GM20000 (cell line): ENCODE measurements at regions not wholly inside any gene's neighbourhood (a gene's known extent, or its start where the extent isn't known, plus 50 kb on each side); places are given as distances from the start of the nearest gene placed in this dataset.

ENCODE experiments used
- DNase-seq: peaks from one replicate; pipeline ENCODE4 v3.0.0; 2012; ENCODE audit warnings: low spot score
- TF ChIP-seq, protein P1 (sequence below): IDR thresholded peaks from 2 replicates; pipeline ENCODE4 v1.5.1; 2012; ENCODE audit warnings: mild to moderate bottlenecking, control low read depth; ENCODE audit errors: extremely low read depth, missing control alignments

DNA sequence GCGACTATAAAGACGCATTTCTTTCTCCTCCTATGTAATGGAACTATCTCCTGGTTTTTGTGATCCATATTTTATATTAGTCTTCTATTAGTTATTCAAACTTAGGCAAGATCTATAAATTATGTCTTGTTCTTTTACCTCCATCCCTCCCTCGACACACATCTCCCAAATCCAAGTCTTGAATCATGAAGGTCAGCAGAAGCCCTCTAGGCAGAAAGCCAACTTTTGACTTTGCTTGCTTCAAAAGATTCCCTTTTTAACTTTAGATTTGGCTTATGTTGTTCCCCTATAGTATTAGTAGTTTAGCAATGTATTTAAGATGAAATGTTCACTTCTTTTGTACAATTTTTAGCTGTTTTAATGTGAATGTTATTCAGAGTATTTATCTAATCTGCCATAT, 689.8 kb downstream of the SLC6A15 start:
- DNase-seq = no peak
- TF ChIP-seq, protein P1, sequence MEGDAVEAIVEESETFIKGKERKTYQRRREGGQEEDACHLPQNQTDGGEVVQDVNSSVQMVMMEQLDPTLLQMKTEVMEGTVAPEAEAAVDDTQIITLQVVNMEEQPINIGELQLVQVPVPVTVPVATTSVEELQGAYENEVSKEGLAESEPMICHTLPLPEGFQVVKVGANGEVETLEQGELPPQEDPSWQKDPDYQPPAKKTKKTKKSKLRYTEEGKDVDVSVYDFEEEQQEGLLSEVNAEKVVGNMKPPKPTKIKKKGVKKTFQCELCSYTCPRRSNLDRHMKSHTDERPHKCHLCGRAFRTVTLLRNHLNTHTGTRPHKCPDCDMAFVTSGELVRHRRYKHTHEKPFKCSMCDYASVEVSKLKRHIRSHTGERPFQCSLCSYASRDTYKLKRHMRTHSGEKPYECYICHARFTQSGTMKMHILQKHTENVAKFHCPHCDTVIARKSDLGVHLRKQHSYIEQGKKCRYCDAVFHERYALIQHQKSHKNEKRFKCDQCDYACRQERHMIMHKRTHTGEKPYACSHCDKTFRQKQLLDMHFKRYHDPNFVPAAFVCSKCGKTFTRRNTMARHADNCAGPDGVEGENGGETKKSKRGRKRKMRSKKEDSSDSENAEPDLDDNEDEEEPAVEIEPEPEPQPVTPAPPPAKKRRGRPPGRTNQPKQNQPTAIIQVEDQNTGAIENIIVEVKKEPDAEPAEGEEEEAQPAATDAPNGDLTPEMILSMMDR = no peak

DNA sequence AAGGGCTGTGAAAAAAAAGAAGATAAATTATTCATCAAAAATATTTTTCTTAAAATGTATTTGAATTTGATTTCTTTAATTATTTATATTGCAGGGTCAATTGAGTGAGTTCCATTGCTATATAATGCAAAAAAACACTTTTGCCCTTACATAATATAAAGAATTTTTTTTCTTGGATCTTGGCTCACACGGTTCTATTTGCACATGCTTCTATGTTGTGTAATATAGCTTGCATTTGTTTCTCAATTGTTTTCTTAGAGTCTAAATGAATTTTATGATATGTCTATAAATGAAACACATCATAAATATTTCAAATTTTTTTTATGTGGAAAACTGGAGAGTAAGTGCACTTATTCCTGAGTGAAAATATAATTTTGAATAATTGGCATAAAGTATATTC, 694.2 kb downstream of the SLC6A15 start:
- TF ChIP-seq, protein P1 = no peak
- DNase-seq = no peak

DNA sequence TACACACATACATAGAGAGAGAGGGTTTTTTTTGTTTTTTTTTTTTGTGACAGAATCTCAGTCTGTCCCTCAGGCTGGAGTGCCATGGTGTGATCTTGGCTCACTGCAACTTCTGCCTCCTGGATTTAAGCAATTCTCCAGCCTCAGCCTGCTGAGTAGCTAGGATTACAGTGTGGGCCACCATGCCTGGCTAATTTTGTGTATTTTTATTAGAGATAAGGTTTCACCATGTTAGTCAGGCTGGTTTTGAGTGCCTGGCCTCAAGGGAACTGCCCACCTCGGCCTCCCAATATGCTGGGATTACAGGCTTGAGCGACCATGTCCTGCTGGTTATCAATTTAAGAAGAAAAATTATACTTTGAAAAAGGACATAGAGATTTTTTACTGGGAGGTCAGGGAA, 710.6 kb downstream of the SLC6A15 start:
- TF ChIP-seq, protein P1 = no peak
- DNase-seq = no peak

DNA sequence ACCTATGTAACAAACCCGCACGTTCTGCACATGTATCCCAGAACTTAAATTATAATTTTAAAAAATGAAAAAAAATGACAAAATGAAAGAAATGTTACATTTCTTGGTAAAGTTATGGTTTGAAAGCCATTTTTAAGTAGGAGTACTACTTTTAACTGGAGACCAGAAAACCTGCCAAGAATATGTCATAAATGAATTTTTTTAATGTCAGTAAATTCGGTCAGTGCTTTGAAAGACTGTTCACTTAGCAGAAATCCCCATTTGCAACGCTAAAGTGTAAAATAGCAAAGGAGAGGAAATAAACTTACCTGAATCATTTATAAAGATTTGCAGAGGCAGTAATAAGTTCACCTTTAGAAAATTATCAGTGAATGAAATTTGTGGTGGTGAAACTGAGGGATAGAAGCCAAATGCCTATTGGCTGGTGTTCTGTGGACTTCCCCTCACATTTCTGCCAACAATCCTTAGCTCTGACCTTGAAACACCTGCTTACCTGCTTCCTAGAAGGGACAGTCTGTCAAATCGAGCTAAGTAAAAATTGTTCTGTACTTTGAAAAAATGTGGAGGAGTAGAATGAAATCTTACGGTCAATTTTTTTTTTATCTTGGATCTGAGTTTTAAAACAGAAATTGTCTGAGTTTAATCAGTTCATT, 714.2 kb downstream of the SLC6A15 start:
- TF ChIP-seq, protein P1 = no peak
- no peak for DNase-seq

DNA sequence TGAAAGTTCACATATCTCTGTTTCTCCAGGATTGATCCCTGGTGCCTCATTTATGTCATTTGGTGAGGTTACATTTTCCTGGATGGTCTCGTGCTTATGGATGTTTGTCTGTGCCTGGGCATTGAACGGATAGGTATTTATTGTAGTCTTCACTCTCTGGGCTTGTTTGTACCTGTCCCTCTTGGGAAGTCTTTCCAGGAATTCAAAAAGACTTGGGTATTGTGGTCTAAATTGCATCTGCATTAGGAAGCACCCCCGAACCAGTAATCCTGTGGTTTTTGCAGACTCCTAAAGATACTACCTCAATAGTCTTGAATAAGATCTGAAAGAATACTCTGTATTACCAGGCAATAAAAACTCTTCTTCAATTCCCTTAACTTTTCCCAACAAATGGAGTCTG, 720.8 kb downstream of the SLC6A15 start:
- TF ChIP-seq, protein P1 = no peak
- DNase-seq = no peak

DNA sequence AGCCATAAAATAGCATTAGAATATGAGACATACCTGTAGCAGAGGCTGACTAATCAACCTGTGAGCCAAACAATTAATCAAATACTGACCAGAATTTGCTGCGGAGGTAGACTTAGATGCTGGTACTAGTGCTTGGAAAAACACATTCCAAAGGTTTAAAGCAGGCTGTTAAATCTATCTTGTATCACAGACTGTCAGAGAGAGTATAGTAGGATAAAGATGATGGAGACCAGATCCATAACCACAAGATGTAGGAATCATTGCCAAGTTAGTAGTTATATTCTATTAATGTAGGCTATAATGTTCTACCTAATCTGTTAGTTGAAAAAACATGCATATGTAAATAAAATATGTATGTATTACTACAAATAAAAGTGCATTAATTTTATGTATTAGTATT, 726.2 kb downstream of the SLC6A15 start:
- TF ChIP-seq, protein P1 = no peak
- no peak for DNase-seq

DNA sequence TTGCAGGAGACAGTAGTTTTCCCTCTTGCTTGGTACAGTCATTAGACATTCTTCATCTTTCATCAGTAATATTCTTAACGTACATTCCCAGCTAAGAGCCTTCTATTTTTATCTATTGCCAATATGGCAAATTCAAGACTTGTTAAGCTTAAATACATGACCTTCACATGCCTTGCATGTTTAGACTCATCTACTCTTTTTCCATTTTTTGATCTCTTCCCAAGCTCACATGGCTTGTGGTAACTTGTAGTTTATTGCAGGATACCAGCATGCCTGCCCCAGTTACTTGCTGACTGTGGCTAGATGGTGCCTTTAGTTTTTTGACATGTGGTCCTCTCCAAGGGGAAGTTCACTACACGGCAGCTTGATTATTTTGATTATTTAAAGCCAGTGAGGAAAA, 729.0 kb downstream of the SLC6A15 start:
- TF ChIP-seq, protein P1 = no peak
- DNase-seq = no peak
